Skin of body (tissue), 1 donor: ENCODE measurements at regions not wholly inside any gene's neighbourhood (a gene's known extent, or its start where the extent isn't known, plus 50 kb on each side); places are given as distances from the start of the nearest gene placed in this dataset. TPM values are rescaled to one million over a fixed set of nuclear protein-coding genes. Genes with fewer than 3 reads are reported as not detected.

Experiments used
- small RNA-seq: library from RNA; depleted of rRNA; stranded (forward); fragments of <200 nt; gene quantifications from one replicate; pipeline ENCODE3, GENCODE V24; 2014; ENCODE audit warnings: low replicate concordance

Small RNA genes in the stretch of these regions (small RNA-seq; reads per million reads assigned to genes)
- not detected for gene AC104058.1
